ENCODE measurements at regions not wholly inside any gene's neighbourhood (a gene's known extent, or its start where the extent isn't known, plus 50 kb on each side); places are given as distances from the start of the nearest gene placed in this dataset.

GRCh38 chr1:220391491-220391890 is 119.2 kb upstream of the RAB3GAP2 start:
- TF ChIP-seq CSDC2 (CRISPR knock-in tag; IDR thresholded peaks at IDR 0.05) (no peak), SNAI2 (CRISPR knock-in tag; IDR thresholded peaks at IDR 0.05) (no peak), POU6F1 (CRISPR knock-in tag; IDR thresholded peaks at IDR 0.05; ENCODE audit: borderline replicate concordance, low read depth) (no peak), ARNTL (CRISPR knock-in tag; IDR thresholded peaks at IDR 0.05; ENCODE audit: borderline replicate concordance, low read depth) (no peak), PATZ1 (CRISPR knock-in tag; IDR thresholded peaks at IDR 0.05; ENCODE audit: borderline replicate concordance) (no peak), GLIS3 (CRISPR knock-in tag; IDR thresholded peaks at IDR 0.05) (no peak), CSRNP3 (CRISPR knock-in tag; IDR thresholded peaks at IDR 0.05) (no peak), RARB (CRISPR knock-in tag; IDR thresholded peaks at IDR 0.05) (no peak), PPARA (CRISPR knock-in tag; IDR thresholded peaks at IDR 0.05; ENCODE audit: borderline replicate concordance) (no peak), ZNF565 (CRISPR knock-in tag; conservative IDR thresholded peaks at IDR 0.05; ENCODE audit: low read depth) (no peak), TSHZ2 (CRISPR knock-in tag; IDR thresholded peaks at IDR 0.05) (no peak), ZFP3 (CRISPR knock-in tag; IDR thresholded peaks at IDR 0.05) (no peak), BACH2 (CRISPR knock-in tag; IDR thresholded peaks at IDR 0.05; ENCODE audit: borderline replicate concordance) (no peak)
